Small intestine (tissue), 7 donors: ENCODE measurements at regions not wholly inside any gene's neighbourhood (a gene's known extent, or its start where the extent isn't known, plus 50 kb on each side); places are given as distances from the start of the nearest gene placed in this dataset.

Experiments used
- DNase-seq, 2 donors: peaks; one replicate each; pipeline versions ENCODE4 v3.0.0 to v3.0.0-alpha.2; 2013
- FAIRE-seq: peaks from 2 replicates; lab custom pipeline; 2012; peaks lifted over from hg19 to GRCh38; lab: Jason Lieb, UNC
- H3K27ac ChIP-seq, 3 donors: one replicate each; pipeline ENCODE4 v1.5.1; 2013; ENCODE audit warnings: low read length in 2 of 3, mild to moderate bottlenecking in 2 of 3, control low read depth in 1 of 3, inconsistent platforms in 1 of 3, low read depth in 1 of 3, moderate library complexity in 1 of 3
- H3K27me3 ChIP-seq, 3 donors: one replicate each; pipeline ENCODE4 v1.6.1; 2013; ENCODE audit warnings: low read length in 3 of 3, inconsistent platforms in 1 of 3; ENCODE audit not compliant: control insufficient read depth in 3 of 3, insufficient read depth in 3 of 3
- H3K36me3 ChIP-seq, 3 donors: one replicate each; pipeline ENCODE4 v1.6.1; 2013; ENCODE audit warnings: low read length in 3 of 3, inconsistent platforms in 1 of 3, low read depth in 1 of 3, mild to moderate bottlenecking in 1 of 3, moderate library complexity in 1 of 3; ENCODE audit not compliant: control insufficient read depth in 3 of 3, insufficient read depth in 2 of 3
- H3K4me1 ChIP-seq, 3 donors: one replicate each; pipeline ENCODE4 v1.6.1; 2013; ENCODE audit warnings: low read length in 2 of 3, inconsistent platforms in 1 of 3, low read depth in 1 of 3, mild to moderate bottlenecking in 1 of 3, moderate library complexity in 1 of 3; ENCODE audit not compliant: control insufficient read depth in 3 of 3, insufficient read depth in 2 of 3
- H3K4me3 ChIP-seq, 3 donors: one replicate each; pipeline ENCODE4 v1.5.1; 2013; ENCODE audit warnings: low read length in 3 of 3, control low read depth in 1 of 3, inconsistent platforms in 1 of 3, low read depth in 1 of 3, mild to moderate bottlenecking in 1 of 3, moderate library complexity in 1 of 3
- H3K9me3 ChIP-seq, 2 donors: one replicate each; pipeline ENCODE4 v1.6.1; 2013; ENCODE audit warnings: low read depth in 1 of 2, low read length in 1 of 2; ENCODE audit not compliant: control insufficient read depth in 2 of 2, insufficient read depth in 1 of 2
- WGBS, 3 donors: extraction: QIAGEN DNeasy Blood & Tissue Kit; methylation state at CpG; one replicate each; pipeline ENCODE4 v1.1.7; 2013; 5-methylcytosine and 5-hydroxymethylcytosine counted together
- donor health status: healthy with polysubstance abuse.
- donor health status: control.
- donor health status: control.
- donor health status: Bipolar disorder and iron deficiency.
- donor health status: healthy.

DNA sequence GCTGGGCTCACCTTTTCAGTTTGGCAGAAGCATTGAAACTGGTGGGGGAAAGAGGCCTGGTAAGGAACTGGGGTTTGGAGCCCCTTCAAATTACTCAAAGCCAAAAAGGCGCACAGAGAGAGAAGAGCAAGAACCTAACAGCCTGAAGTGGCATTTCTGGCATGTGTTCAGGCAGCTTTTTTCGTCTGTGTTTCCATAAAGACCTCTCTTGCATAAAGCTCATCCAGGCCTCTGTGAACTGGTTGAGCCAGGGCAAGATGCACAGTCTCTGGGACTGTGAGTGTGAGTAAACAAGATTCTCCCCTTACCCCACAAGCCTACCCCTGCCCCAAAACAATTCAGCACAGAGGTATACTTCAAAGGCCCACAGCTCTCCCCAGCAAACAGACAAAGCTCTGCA is 167.8 kb downstream of the QRSL1 start:
- WGBS, 3 donors = 82 to 84% (median 83%) methylated on average over 2 of the region's 2 CpGs
- Histone ChIP-seq H3K36me3 (no peaks in the 10 kb centered on the region), H3K4me3 (no peak overlapping the region), H3K27me3 (peaks cover 0 to 2% (median 0%) of the 10 kb centered on the region in 3 donors), H3K9me3 (no peaks in the 10 kb centered on the region), H3K27ac (no peak overlapping the region), H3K4me1 (peaks cover 3 to 32% (median 6%) of the 10 kb centered on the region in 3 donors)
- DNase-seq (no peak), FAIRE-seq (no peak)

GRCh38 chr6:106796781-106797180 is 167.4 kb downstream of the QRSL1 start:
- H3K27ac ChIP-seq = no peak overlapping the region
- H3K4me1 ChIP-seq = peaks cover 3 to 32% (median 6%) of the 10 kb centered on the region in 3 donors
- H3K4me3 ChIP-seq = no peak overlapping the region
- FAIRE-seq = no peak
- DNase-seq = no peak
- no peaks in the 10 kb centered on the region for H3K36me3 ChIP-seq
- H3K27me3 ChIP-seq = peaks cover 0 to 2% (median 0%) of the 10 kb centered on the region in 3 donors
- 69 to 82% (median 73%) methylated on average over 1 of the region's 1 CpG for WGBS, 3 donors
- H3K9me3 ChIP-seq = no peaks in the 10 kb centered on the region

DNA sequence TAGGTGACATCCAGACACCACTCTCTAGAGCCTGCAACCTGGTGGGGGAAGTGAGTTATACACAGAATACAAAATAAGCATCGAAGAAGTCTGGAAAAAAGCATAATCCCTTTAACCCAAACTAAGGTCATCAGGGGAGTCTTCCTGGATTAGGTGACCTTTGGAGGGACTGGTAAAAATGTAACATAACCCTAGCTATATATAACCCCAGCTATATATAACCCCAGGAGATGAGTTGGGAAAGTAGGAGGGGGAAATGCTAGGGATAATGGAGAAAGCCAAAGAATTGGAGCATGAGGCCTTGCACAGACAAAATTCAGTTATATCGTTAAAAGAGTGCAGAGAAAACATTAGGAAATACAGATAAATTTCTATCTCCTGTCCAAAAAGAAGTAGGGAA is 164.8 kb downstream of the QRSL1 start:
- H3K27ac ChIP-seq = no peak overlapping the region
- 81 to 89% (median 85%) methylated on average over 2 of the region's 2 CpGs for WGBS, 3 donors
- H3K9me3 ChIP-seq = no peaks in the 10 kb centered on the region

DNA sequence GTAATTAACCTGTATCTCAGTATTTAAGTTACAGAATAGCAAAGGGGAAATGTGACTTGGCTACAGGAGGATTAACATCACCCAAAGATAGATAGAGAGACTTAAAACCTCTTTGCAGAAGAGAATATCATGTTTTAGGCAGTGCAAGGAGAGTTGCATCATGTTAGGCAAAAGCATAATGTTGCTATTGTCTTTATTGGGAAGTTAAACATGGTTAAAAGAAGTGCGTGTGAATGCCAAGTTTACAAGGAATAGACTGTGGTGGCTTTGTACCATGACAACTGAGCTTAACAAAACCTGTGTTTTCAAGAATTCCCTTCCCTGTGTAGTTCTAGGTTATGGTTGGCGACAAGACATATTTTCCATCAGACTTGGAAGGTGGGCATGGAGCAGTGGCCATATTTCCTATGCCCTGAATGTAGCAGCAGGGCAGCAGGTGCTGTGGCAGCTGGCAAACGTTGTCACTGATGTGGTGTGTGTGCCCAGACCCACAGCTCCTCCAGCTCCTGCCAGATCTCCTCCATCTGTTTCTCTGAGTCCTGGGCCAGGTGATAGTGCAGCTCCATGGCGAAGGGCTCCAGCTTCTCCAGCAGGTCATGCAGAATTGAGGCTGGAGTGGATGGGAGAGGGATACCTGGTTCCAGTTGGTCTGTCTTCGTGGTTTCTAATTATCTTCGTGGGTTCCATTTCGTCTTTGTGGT is 163.3 kb downstream of the QRSL1 start:
- Histone ChIP-seq H3K4me1 (peaks cover 0 to 9% (median 0%) of the 10 kb centered on the region in 3 donors), H3K27ac (no peak overlapping the region), H3K4me3 (no peak overlapping the region), H3K9me3 (no peaks in the 10 kb centered on the region), H3K27me3 (no peaks in the 10 kb centered on the region), H3K36me3 (no peaks in the 10 kb centered on the region)
- DNase-seq (no peak), FAIRE-seq (no peak)
- WGBS, 3 donors = 77 to 81% (median 80%) methylated on average over 7 of the region's 7 CpGs

More for the DNA sequence above, 164.8 kb downstream of the QRSL1 start:
- H3K27me3 ChIP-seq = peaks cover 0 to 2% (median 0%) of the 10 kb centered on the region in 3 donors
- H3K4me3 ChIP-seq = no peak overlapping the region
- no peak for FAIRE-seq
- H3K36me3 ChIP-seq = no peaks in the 10 kb centered on the region
- peaks cover 0 to 15% (median 3%) of the 10 kb centered on the region in 3 donors for H3K4me1 ChIP-seq
- no peak for DNase-seq

GRCh38 chr6:106790935-106791334 is 161.6 kb downstream of the QRSL1 start:
- no peak overlapping the region for H3K27ac ChIP-seq
- no peak for DNase-seq
- no peak for FAIRE-seq
- 86 to 89% (median 89%) methylated on average over 8 of the region's 8 CpGs for WGBS, 3 donors
- no peaks in the 10 kb centered on the region for H3K27me3 ChIP-seq
- no peaks in the 10 kb centered on the region for H3K9me3 ChIP-seq
- peaks cover 0 to 17% (median 0%) of the 10 kb centered on the region in 3 donors for H3K4me1 ChIP-seq
- H3K36me3 ChIP-seq = no peaks in the 10 kb centered on the region
- no peak overlapping the region for H3K4me3 ChIP-seq

- Histone ChIP-seq H3K9me3 (no peaks in the 10 kb centered on the region), H3K27me3 (no peaks in the 10 kb centered on the region), H3K4me1 (peaks cover 0 to 17% (median 0%) of the 10 kb centered on the region in 3 donors), H3K4me3 (no peak overlapping the region), H3K36me3 (no peaks in the 10 kb centered on the region), H3K27ac (no peak overlapping the region)
- DNase-seq (no peak), FAIRE-seq (no peak)
- WGBS, 3 donors = 76 to 84% (median 76%) methylated on average over 8 of the region's 8 CpGs
Measured at GRCh38 chr6:106790149-106790770, 160.9 kb downstream of the QRSL1 start.

DNA sequence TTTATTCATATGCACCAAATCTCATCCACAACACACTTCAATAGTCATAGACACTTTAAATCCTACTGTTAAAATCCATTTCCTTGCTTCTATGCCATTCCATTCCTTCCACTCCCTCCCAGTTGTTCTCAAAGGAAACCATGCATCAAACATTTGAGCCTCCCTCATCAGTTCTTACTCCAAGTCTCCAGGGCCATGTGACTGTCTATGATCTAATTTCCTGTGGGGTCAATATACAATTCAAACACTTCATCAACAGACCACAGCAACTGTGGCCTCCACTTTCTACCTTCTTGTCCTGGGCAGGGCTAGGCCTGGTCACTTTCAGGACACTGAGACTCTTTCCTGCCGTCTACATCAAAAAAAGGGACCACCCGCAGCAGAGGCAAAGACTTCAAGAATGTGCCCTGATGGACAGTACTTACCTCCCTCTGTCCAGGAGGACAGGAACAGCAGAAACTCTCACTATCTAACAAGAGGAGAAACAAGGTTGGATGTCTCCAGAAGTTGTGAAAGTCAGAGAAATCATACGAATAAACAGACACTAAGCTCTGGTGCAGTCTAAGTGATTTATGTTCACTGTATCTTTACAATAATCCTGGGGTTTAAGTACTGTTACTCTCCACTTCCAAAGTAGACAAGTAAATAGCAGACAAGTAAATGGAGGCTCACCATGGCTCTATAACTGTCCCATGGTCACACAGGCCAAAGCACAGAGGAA is 160.2 kb downstream of the QRSL1 start:
- no peak overlapping the region for H3K27ac ChIP-seq
- H3K27me3 ChIP-seq = no peaks in the 10 kb centered on the region
- no peaks in the 10 kb centered on the region for H3K9me3 ChIP-seq
- H3K4me3 ChIP-seq = no peak overlapping the region
- no peak for FAIRE-seq
- WGBS, 3 donors = 71 to 93% (median 78%) methylated on average over 3 of the region's 3 CpGs
- no peaks in the 10 kb centered on the region for H3K36me3 ChIP-seq
- peaks cover 0 to 17% (median 0%) of the 10 kb centered on the region in 3 donors for H3K4me1 ChIP-seq
- no peak for DNase-seq

- WGBS, 3 donors = 78 to 92% (median 84%) methylated on average over 2 of the region's 2 CpGs
- Histone ChIP-seq H3K4me3 (no peak overlapping the region), H3K4me1 (peaks cover 0 to 16% (median 3%) of the 10 kb centered on the region in 3 donors), H3K27ac (no peak overlapping the region), H3K27me3 (no peaks in the 10 kb centered on the region), H3K36me3 (no peaks in the 10 kb centered on the region), H3K9me3 (no peaks in the 10 kb centered on the region)
- FAIRE-seq (no peak), DNase-seq (no peak)
Measured at GRCh38 chr6:106788761-106789160, 159.4 kb downstream of the QRSL1 start.
